ENCODE measurements at regions not wholly inside any gene's neighbourhood (a gene's known extent, or its start where the extent isn't known, plus 50 kb on each side); places are given as distances from the start of the nearest gene placed in this dataset.

GRCh38 chr16:66079671-66080334, 286.7 kb upstream of the CDH5 start:
- H3K27me3 ChIP-seq (ENCODE audit: control insufficient read depth in 1 of 2, insufficient read depth in 2 of 2, low read length in 2 of 2): no peaks in the 10 kb centered on the region
- WGBS (ENCODE audit: low lambda C conversion rate): 15% methylated on average over 5 of the region's 5 CpGs

More at GRCh38 chr16:66079671-66080334, 286.7 kb upstream of the CDH5 start:
- no peaks in the 10 kb centered on the region for H3K9me3 ChIP-seq (ENCODE audit: low read length)
- BruUV-seq (replicated peaks): no TSS peak
- ChIA-PET POLR2A (no interaction called here), CTCF (ENCODE audit: low intra/inter-chr PET ratio, low total read pairs) (no interaction called here)
- no peaks in the 10 kb centered on the region for H3K4me1 ChIP-seq (ENCODE audit: insufficient read depth, low read length)
- no peaks in the 10 kb centered on the region for H4K20me1 ChIP-seq (ENCODE audit: insufficient read depth, low read length)
- no peak overlapping the region for H3K27ac ChIP-seq (ENCODE audit: extremely low read length, insufficient read depth, low read length)
- H3K9ac ChIP-seq (ENCODE audit: insufficient read depth, low read depth, low read length): no peak overlapping the region
- H2AFZ ChIP-seq (ENCODE audit: low read length): no peak overlapping the region
- intact Hi-C loops (cut with micrococcal nuclease; ENCODE audit: unreplicated experiment): no loop called here
- in situ Hi-C loops (cut with HindIII; ENCODE audit: extremely low pct_ligation_motif_present, low pct_unique_long_range_greater_than_20kb): no loop called here
- H3K4me2 ChIP-seq (ENCODE audit: low read depth, low read length): no peak overlapping the region
- FAIRE-seq (no peak), DNase-seq (ENCODE audit: low spot score) (no peak), ATAC-seq (no peak)
- no peak overlapping the region for H3K4me3 ChIP-seq (replicated peaks in 1 of 3; ENCODE audit: insufficient read depth in 1 of 3, low read depth in 2 of 3, low read length in 3 of 3)
- H3K79me2 ChIP-seq (ENCODE audit: insufficient read depth, low read length): no peaks in the 10 kb centered on the region
- H3K36me3 ChIP-seq (replicated peaks in 1 of 2; ENCODE audit: control insufficient read depth in 1 of 2, insufficient read depth in 2 of 2, low read length in 2 of 2): no peaks in the 10 kb centered on the region
- TF ChIP-seq ZNF784 (CRISPR knock-in tag; IDR thresholded peaks at IDR 0.05; ENCODE audit: borderline replicate concordance) (no peak), JUNB (CRISPR knock-in tag; IDR thresholded peaks at IDR 0.05; ENCODE audit: borderline replicate concordance) (no peak), ERF (CRISPR knock-in tag; IDR thresholded peaks at IDR 0.05) (no peak), ZNF660 (CRISPR knock-in tag; IDR thresholded peaks at IDR 0.05; ENCODE audit: borderline replicate concordance, low read depth) (no peak), SALL2 (CRISPR knock-in tag; IDR thresholded peaks at IDR 0.05) (no peak), MTA3 (CRISPR knock-in tag; IDR thresholded peaks at IDR 0.05) (no peak)
- TF ChIP-seq, protein P1, sequence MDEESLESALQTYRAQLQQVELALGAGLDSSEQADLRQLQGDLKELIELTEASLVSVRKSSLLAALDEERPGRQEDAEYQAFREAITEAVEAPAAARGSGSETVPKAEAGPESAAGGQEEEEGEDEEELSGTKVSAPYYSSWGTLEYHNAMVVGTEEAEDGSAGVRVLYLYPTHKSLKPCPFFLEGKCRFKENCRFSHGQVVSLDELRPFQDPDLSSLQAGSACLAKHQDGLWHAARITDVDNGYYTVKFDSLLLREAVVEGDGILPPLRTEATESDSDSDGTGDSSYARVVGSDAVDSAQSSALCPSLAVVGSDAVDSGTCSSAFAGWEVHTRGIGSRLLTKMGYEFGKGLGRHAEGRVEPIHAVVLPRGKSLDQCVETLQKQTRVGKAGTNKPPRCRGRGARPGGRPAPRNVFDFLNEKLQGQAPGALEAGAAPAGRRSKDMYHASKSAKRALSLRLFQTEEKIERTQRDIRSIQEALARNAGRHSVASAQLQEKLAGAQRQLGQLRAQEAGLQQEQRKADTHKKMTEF (CRISPR knock-in tag; IDR thresholded peaks at IDR 0.05): no peak
